ENCODE measurements at regions not wholly inside any gene's neighbourhood (a gene's known extent, or its start where the extent isn't known, plus 50 kb on each side); places are given as distances from the start of the nearest gene placed in this dataset.

GRCh38 chr1:59054172-59054571, 242.7 kb upstream of the FGGY start:
- TF ChIP-seq CTCF (IDR thresholded peaks at IDR 0.05; ENCODE audit: poor library complexity) (no peak), EZH2 (IDR thresholded peaks at IDR 0.05; ENCODE audit: borderline replicate concordance) (no peak)

Data from hepatocyte (in vitro differentiated cells).